CD4-positive, alpha-beta T cell treated with Interleukin-1 beta for 1 hour (primary cell): ENCODE measurements at regions not wholly inside any gene's neighbourhood (a gene's known extent, or its start where the extent isn't known, plus 50 kb on each side); places are given as distances from the start of the nearest gene placed in this dataset.

Experiments
- DNase-seq, 2 donors: peaks; one replicate each; pipeline ENCODE4 v3.0.0-alpha.2; 2020 to 2022

DNA sequence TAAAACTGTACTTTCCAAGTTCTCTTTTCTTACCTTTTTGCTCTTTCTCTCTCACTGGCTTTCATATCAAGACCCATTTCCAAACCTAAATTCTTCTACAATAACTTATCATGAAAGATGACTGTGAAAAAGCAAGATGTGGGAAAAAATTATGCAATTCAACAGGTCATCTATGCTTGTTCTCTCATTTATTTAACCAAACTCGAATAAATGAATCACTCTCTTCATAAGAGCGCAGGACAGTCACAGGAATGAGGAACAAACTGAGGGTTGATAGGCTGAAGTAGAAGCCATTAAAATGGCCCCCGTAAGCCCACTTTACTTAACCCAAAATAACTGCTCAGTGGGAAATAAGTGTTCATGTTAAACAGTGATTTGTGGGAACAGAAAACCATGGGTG, 1289.7 kb upstream of the SORCS1 start:
- no peak for DNase-seq

GRCh38 chr10:108453166-108453565, 1288.7 kb upstream of the SORCS1 start:
- no peak for DNase-seq

DNA sequence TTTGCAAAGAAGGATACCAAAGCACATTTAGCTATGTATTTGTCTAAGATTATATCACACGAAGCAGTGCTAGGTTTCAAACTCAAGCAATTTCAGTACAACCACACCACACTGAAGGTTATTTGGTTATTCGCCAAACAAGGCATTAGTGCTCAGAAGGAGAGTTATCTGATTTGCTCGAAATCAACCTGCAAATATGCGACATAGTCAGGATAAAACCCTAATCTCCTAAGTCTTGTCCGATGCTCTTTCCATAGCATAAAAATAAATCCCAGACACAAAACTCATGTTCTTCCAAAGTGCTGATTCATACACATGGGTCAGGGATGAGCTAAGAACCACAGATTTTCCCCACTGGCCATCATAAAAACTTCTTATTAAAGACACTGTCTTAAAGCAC, 1288.0 kb upstream of the SORCS1 start:
- no peak for DNase-seq

GRCh38 chr10:108450280-108450679, 1285.8 kb upstream of the SORCS1 start:
- DNase-seq = no peak

GRCh38 chr10:108445746-108446145, 1281.2 kb upstream of the SORCS1 start:
- no peak for DNase-seq

GRCh38 chr10:108443636-108444035, 1279.1 kb upstream of the SORCS1 start:
- DNase-seq = no peak

DNA sequence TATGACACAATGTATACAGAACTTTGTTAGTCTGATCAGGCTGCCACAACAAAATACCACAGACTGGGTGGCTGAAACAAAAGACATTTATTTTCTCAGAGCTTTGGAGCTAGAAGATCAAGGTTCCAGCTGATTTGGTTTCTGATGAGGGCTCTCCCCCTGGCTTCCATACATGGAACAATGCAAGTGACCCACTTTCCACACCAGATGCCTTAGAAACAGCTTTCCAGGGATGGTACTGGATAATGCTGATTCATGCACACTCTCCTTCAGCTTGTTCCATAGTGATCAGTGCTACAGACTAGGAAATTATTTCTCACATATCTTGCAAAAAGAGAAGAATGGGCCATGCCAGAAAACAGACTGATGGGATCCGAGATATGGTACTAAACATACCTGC, 1274.9 kb upstream of the SORCS1 start:
- DNase-seq = no peak

- DNase-seq = no peak
Observed at GRCh38 chr10:108436096-108436495, 1271.6 kb upstream of the SORCS1 start.

DNA sequence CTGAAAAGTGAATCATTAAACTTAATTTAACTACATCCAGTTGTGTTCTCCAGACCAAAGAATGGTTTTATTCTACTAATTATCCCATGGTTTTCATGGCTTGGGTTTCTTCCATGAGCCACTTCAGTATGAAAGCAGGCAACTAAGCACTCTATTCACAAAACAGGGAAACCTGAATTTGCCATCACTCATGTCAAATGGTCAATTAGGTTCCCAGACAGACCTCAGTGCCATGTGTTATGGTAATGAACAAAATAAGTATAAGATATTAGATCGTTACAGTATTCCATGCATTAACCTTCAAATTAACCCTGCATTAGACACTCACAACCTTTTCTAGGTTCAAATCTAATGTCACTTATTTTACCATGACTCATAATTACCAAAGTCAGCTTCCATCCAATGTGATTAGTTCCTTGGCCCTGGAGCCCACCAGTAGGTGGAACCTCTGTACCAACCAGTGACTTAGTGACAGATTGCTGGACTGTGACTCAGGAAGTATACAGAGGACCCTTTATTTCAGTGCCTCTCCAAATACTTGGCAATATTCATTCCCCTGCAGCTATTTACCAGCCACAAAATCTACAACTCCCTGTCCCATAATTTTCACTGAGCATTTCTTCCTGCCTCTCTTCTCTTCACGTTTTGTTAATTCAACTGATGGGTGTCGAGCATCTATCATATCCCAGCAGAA, 1270.2 kb upstream of the SORCS1 start:
- no peak for DNase-seq

DNA sequence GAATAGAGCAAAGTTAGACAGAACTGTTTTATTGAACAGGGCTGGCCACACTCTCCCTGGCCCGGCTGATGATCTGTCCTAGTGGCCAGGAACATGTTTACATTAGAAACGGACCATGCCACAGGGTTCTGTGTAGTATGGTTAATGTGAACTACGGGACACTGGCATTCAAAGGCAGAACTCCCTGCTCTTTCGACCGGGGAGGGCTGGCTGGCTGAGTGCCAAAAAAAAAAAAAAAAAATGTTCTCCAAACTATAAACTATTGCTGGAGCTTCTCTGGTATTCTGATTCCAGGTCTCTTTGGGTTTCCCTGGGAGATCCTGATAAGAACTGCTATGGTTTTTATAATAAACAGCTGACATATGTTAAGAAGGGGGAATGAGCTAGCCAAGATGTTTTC, 1262.6 kb upstream of the SORCS1 start:
- no peak for DNase-seq

DNA sequence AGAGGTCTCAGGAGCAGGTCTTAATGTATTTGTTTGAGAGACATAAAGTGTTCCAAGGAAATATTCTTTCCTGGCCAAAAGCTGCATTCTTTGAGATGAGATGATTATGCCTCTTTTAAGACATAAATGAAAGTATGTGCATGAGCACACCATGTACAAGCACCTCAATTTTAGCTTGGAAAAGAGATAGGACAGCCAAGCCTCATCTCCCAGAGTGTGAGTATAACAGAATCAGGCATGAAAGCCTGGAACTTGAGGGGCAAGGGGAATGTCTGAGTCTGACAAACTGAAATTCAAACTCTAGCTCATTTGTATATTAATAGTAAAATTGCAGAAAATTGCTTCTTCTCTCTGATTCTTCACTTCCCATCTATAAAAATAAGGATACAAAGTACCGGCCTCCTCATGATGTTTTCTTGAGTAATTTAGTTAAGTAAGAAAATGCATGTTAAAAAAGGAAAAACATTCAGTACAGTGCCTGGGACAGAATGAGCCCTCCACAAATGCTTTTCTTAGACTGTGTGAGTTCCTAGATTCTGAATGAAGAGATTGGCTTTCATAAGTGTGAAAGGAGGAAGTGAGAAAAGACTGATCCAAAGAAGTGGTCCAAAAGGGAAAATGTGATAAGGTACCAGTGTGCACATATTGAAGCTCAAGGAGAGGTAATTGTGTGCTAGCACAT, 1260.9 kb upstream of the SORCS1 start:
- DNase-seq = no peak

DNA sequence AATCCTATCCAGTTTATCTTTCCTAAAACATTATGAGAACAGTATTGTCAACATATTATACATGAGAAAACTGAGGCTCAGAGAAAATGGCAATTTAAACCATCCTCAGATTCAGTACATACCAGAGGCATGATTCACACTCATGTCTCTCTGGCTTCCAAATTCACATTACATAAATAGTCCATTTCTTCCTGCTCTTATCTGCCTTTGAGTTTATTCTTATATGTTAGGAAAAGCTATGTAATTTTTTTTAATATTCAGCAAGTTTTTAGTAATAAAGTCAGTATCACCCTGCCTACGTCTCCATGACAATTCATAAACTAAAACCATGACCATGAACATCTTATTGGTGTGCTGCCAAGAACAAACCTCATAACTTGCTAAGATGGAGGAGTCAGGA, 1260.2 kb upstream of the SORCS1 start:
- DNase-seq = no peak

DNA sequence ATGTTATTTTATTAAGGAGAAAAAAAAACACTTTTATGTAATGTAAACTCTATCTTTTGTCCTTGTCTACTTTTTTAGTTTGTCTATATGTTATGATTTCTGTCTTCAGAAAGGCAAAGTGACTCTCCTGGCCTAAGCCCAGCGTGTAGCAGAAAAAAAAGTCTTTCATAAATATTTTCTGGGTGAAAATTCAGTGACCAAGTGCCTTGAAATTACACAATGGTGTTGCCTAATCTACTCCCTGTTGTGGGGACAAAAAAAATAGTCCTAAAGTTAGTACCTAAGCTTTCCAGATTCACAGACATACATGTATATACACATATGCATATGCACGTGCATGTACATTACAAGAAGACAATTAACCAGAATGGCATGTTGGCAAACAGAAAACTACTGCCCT, 1257.8 kb upstream of the SORCS1 start:
- no peak for DNase-seq

DNA sequence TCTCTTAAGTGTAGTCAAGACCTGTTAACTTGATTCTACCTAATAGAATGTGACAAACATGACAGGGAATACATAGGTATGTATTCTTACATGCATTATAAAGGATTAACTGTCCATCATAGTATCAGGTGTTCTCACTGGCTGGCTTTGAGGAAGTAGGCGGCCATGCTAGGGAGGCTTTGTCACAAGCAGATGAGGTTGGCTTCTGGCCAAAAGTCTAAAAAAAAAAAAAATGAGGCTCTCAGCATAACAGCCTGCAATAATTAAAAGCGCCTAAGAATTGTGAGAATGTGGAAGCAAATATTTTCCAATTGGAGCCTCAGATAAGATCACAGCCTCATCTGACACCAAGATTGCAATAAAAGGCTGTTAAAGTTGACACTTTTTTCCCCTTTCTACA, 1256.8 kb upstream of the SORCS1 start:
- DNase-seq = no peak

- DNase-seq = no peak
Observed at GRCh38 chr10:108413954-108414353, 1249.4 kb upstream of the SORCS1 start.

DNA sequence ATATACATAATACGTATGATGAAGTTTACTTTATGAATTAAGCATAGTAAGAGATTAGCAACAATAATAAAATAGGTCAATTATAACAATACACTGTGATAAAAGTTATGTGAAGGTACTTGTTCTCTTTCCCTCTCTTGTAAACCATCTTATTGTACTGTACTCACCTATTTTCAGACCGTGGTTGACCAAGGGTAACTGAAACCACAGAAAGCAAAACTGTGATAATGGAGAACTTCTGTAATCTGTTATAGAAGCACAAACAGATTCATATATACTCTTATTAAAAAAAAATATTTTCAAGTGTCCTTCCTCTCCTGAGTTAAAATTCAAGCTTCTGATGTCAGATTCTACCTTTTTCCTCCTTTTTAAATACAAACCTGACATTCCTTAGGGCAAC, 1247.8 kb upstream of the SORCS1 start:
- no peak for DNase-seq

DNA sequence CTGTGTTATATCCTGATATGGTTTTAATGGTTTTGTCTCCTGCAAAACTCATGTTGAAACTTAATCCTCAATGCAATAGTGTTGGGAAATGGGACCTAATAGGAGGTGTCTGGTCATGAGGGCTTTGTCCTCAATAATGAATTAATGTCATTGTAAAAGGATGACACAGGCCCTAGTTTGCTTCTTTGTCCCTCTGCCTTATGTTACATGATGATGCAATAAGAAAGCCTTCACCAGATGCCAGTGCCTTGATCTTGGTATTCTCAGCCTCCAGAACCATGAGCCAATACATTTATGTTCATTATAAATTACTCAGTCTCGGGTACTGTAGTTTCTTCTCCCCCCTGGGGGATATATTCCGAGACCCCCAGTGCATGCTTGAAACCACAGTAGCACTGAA, 1247.4 kb upstream of the SORCS1 start:
- no peak for DNase-seq

DNA sequence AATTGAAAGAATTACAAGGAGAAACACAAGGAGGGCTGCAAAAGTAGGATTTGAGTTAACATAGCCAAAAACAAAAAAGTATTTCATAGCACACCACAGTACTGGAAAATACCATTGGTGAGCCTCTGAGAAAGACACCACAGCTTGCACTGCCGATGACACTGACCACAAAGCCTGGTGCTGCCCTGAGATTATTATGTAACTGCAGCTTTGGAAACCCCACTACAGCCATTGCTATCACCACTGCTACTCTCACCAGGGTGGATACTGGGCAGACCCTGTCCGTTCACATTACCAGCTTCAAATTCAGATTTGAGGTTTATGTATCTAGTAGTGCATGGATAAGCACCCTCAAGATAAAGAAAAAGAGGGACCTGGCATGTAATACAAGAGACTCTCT, 1246.7 kb upstream of the SORCS1 start:
- no peak for DNase-seq

DNA sequence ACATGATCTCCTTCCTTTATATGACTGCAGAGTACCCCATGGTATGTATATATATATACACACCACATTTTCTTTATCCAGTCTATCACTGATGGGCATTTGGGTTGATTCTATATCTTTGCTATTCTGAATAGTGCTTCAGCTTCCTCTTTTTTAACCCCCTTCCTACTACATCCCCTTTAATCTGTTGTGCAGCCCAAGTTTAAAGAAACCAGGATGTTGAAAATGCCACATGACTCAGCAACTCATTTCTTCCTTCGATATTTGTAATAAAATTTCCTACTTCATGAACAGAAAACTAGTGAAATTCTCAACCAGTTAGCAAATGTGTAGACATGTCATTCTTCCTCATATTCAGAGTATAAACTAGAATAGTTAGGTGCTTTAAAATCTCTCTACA, 1245.7 kb upstream of the SORCS1 start:
- DNase-seq = no peak

DNA sequence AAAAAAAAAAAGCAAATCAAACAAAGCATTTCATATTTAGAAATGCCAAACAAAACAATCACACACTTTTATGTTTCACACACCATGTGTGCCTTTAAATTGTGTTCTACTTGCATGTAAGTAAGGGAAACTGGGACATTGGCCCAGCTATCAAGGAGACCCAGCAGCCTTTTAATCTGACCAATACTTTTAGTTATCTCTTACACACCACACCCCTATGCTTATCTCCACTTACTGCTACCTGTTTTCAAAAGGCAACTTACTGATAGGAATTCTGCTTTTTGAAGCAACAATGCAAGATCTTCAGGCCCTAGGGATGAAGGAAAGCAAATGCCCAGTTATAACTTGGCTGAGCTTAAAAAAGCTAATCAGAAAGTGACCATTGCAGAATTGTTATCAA, 1244.8 kb upstream of the SORCS1 start:
- DNase-seq = no peak

- no peak for DNase-seq
Observed at GRCh38 chr10:108404155-108404554, 1239.6 kb upstream of the SORCS1 start.

DNA sequence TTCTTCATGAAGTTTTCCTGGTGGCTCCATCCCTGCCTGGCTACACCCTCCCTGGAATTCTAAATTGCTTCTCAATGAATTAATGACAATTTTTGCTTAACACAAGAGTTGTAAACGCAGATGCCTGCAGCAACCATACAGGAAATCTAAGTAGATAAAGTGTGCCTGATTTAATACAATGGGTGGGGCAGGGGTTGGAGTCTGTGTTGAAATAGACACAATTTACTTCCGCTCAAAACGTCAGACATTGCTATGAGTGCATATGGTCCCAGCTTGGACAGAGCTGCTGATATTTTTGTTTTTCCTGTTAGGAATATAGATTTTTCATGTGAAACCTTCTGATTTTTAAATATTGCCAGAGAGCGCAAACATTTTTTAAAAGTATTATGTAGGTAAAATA, 1235.0 kb upstream of the SORCS1 start:
- DNase-seq = no peak

GRCh38 chr10:108393089-108393488, 1228.6 kb upstream of the SORCS1 start:
- DNase-seq = no peak

- DNase-seq = no peak
Observed at GRCh38 chr10:108392286-108392685, 1227.8 kb upstream of the SORCS1 start.

GRCh38 chr10:108388706-108389105, 1224.2 kb upstream of the SORCS1 start:
- no peak for DNase-seq
